ENCODE measurements at regions not wholly inside any gene's neighbourhood (a gene's known extent, or its start where the extent isn't known, plus 50 kb on each side); places are given as distances from the start of the nearest gene placed in this dataset.

DNA sequence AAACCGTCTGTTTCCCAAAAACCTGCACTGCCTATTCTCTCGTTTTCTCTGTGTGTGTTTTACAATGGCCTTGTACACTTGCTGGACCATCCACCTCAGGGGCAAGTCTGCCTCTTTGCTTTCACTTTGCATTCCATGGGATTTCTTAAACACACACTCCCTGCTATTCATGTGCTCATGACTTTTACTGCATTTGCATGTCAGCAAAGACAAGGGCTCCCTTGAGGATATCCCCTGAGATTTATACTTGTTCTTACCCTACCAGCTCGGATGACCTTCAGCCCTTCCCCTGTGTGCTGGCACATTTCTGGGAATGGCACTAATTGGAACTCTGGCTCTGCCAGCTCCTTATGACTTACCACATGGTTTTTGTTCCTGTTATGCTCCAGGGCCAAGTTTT is 386.9 kb downstream of the AMY1C start:
- TF ChIP-seq, protein P1, sequence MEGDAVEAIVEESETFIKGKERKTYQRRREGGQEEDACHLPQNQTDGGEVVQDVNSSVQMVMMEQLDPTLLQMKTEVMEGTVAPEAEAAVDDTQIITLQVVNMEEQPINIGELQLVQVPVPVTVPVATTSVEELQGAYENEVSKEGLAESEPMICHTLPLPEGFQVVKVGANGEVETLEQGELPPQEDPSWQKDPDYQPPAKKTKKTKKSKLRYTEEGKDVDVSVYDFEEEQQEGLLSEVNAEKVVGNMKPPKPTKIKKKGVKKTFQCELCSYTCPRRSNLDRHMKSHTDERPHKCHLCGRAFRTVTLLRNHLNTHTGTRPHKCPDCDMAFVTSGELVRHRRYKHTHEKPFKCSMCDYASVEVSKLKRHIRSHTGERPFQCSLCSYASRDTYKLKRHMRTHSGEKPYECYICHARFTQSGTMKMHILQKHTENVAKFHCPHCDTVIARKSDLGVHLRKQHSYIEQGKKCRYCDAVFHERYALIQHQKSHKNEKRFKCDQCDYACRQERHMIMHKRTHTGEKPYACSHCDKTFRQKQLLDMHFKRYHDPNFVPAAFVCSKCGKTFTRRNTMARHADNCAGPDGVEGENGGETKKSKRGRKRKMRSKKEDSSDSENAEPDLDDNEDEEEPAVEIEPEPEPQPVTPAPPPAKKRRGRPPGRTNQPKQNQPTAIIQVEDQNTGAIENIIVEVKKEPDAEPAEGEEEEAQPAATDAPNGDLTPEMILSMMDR (IDR thresholded peaks at IDR 0.05; ENCODE audit: low read length, missing control alignments) = no peak
- DNase-seq (ENCODE audit: low read depth) = no peak
- H3K4me3 ChIP-seq (replicated peaks; ENCODE audit: low read depth, low read length) = no peak overlapping the region

DNA sequence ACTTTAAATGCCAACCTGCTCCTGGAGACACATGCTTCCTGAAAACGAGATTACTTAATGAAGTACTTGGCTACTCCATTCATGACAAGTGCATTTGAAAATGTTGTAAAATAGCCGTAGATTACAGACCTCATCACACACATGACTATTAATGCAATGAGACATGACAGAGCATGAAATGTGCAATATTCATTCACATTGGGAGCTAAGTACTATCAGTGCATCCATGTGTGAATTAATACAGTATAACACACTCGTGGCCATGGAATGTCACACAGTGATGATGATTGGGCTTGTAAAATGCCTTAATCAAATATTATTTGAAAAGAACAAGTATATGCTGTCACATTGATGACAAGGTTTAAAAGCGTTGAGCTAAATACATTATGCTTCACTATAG is 407.0 kb downstream of the AMY1C start:
- no peak overlapping the region for H3K4me3 ChIP-seq (replicated peaks; ENCODE audit: low read depth, low read length)
- TF ChIP-seq, protein P1 (IDR thresholded peaks at IDR 0.05; ENCODE audit: low read length, missing control alignments) = no peak
- DNase-seq (ENCODE audit: low read depth) = no peak

DNA sequence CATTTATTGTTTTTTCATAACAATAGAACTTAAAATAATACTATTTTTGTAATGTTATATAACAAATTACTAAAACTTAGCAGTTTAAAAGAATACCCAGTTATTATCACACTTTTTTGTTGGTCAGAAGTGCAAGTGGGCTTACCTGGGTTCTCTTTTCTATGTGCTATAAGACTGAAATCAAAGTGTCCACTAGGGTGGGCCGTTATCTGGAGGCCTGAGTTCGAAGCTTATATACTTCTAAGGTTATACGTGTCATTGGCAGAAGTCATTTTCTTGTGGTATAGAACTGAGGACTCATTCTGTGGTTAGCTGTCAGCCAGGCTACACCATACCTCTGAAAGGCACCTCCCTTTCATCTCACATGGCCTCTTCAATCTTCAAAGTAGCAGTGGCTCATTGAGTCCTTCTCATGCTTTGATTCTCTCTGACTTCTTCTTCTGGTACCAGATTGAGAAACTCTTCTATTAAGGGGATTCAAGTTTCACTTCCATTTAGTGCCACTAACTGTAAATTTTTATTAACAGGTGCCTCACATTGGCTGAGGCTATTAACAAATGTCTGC is 414.3 kb downstream of the AMY1C start:
- no peak for DNase-seq (ENCODE audit: low read depth)
- no peak overlapping the region for H3K4me3 ChIP-seq (replicated peaks; ENCODE audit: low read depth, low read length)
- TF ChIP-seq, protein P1 (IDR thresholded peaks at IDR 0.05; ENCODE audit: low read length, missing control alignments) = no peak

DNA sequence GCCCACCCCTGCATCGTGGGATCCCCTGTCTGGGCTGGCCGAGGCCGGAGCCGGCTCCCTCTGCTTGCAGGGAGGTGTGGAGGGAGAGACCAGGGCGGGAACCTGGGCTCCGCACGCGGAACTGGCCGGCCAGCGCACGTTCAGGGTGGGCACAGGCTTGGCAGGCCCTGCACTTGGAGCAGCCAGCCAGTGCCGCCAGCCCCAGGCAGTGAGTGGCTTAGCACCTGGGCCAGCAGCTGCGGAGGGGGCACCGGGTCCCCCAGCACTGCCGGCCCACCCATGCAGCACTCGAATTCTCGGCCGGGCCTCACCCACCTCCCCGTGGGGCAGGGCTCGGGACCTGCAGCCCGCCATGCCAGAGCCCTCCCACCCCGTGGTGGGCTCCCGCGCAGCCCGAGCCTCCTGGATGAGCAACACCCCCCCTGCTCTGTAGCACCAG is 422.6 kb downstream of the AMY1C start:
- no peak for DNase-seq (ENCODE audit: low read depth)
- TF ChIP-seq, protein P1 (IDR thresholded peaks at IDR 0.05; ENCODE audit: low read length, missing control alignments) = no peak
- H3K4me3 ChIP-seq (replicated peaks; ENCODE audit: low read depth, low read length) = no peak overlapping the region

DNA sequence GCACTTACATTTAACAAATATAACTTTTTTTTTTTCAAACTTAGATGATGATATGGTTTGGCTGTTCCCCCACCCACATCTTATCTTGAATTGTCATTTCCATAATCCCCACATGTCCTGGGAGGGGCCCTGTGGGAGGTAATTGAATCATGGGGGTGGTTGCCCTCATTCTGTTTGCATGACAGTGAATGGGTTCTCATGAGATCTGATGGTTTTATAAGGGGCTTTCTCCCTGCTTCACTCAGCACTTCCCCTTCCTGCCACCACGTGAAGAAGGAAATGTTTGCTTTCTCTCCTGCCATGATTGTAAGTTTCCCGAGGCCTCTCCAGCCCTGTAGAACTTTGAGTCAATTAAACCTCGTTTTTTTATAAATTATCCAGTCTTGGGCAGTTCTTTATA is 432.6 kb downstream of the AMY1C start:
- DNase-seq (ENCODE audit: low read depth) = no peak
- H3K4me3 ChIP-seq (replicated peaks; ENCODE audit: low read depth, low read length) = no peak overlapping the region
- TF ChIP-seq, protein P1 (IDR thresholded peaks at IDR 0.05; ENCODE audit: low read length, missing control alignments) = no peak

DNA sequence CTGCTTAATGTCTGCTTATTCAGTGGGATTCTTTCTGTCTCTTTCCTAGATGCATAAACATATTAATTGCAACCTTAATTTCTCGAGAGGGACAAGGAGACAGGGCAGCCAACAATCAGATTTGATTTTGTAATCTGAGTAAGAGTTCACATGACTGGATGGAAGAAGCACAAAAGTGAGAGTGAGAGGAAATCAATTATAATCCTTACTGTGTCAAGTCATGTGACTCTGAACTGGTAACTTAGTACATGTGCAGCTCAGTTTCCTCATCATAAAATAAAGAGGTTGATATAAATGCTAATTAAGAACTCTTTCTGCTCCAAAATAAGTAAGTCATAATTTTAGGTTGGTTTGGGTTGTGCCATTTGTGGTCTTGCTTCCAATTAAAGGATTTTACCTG is 439.5 kb downstream of the AMY1C start:
- no peak overlapping the region for H3K4me3 ChIP-seq (replicated peaks; ENCODE audit: low read depth, low read length)
- no peak for DNase-seq (ENCODE audit: low read depth)
- TF ChIP-seq, protein P1 (IDR thresholded peaks at IDR 0.05; ENCODE audit: low read length, missing control alignments) = no peak

DNA sequence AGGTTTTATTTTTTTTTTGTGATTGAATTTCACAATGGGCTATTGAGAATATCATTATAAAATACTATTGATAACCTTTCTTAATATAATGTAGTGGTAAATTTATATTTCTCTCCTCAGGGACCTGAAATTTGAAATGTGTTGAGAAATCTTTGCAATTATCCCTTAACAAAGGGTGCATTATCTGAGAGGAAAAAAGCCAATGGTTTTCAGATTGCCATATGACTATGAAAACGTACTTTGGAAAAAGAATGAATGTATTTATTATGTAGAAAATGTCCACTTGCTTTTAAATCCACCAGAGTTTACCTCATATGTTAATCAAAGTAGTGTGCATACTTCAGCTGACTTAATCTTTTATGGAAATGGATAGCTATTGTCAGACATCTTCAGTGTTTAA is 441.1 kb downstream of the AMY1C start:
- DNase-seq (ENCODE audit: low read depth) = no peak
- TF ChIP-seq, protein P1 (IDR thresholded peaks at IDR 0.05; ENCODE audit: low read length, missing control alignments) = no peak
- no peak overlapping the region for H3K4me3 ChIP-seq (replicated peaks; ENCODE audit: low read depth, low read length)
